HepG2 (cell line): ENCODE measurements at regions not wholly inside any gene's neighbourhood (a gene's known extent, or its start where the extent isn't known, plus 50 kb on each side); places are given as distances from the start of the nearest gene placed in this dataset.

Source experiments
- AGO2 ChIP-seq: fragments of 200-400 bp; formaldehyde crosslinking; optimal IDR thresholded peaks from 2 replicates; pipeline ENCODE3; 2017; ENCODE audit warnings: mild to moderate bottlenecking, low read depth, low read length, moderate library complexity
- CHCHD3 ChIP-seq: sonication (generic); formaldehyde crosslinking; IDR thresholded peaks from 2 replicates; pipeline ENCODE4 v1.8.0; 2022; ENCODE audit warnings: mild to moderate bottlenecking, missing genetic modification reagents, moderate library complexity
- MXD4 ChIP-seq: IDR thresholded peaks from 2 replicates; pipeline ENCODE4 v1.6.1; 2016; ENCODE audit warnings: mild to moderate bottlenecking, missing biosample characterization, missing genetic modification reagents
- MYC ChIP-seq: sonication (generic); formaldehyde crosslinking; IDR thresholded peaks from 2 replicates; pipeline ENCODE4 v1.9.0; 2021; ENCODE audit warnings: missing genetic modification reagents, borderline replicate concordance
- POLR2AphosphoS2 ChIP-seq: IDR thresholded peaks from 2 replicates; pipeline ENCODE4 v1.6.1; 2011; ENCODE audit warnings: low read depth, low read length, improper control_type of control experiment
- ZNF792 ChIP-seq: IDR thresholded peaks from 2 replicates; pipeline ENCODE4 v1.6.1; 2016

- TF ChIP-seq MYC (no peak), CHCHD3 (CRISPR knock-in tag) (no peak), AGO2 (no peak), POLR2AphosphoS2 (no peak), ZNF792 (no peak), MXD4 (CRISPR knock-in tag) (no peak)
These were observed 435.4 kb upstream of the KHDRBS2 start for GRCh38 chr6:62721408-62721807.
